IMR-90 (cell line): ENCODE measurements at regions not wholly inside any gene's neighbourhood (a gene's known extent, or its start where the extent isn't known, plus 50 kb on each side); places are given as distances from the start of the nearest gene placed in this dataset.

Source experiments
- ATAC-seq: fragments of 200-7000 bp; cut with Tn5 transposase; 2 replicates; pipeline ENCODE4 v1.9.1; 2020; ENCODE audit warnings: low read depth, mild to moderate bottlenecking, moderate library complexity
- BruUV-seq: library from RNA; stranded (reverse); fragments of 400-500 nt; replicated peaks from 2 replicates; lab custom pipeline; 2021; lab: Mats Ljungman, UMichigan
- CTCF ChIA-PET: fragments of 300-600 bp; formaldehyde crosslinking; extraction: SDS; loops from one replicate; lab custom pipeline; 2021; ENCODE audit warnings: antibody characterized with exemption; lab: Yijun Ruan, JAX
- POLR2A ChIA-PET: fragments of 300-600 bp; sonication (Branson Sonifier 250); formaldehyde crosslinking; loops from one replicate; lab custom pipeline; 2022; ENCODE audit warnings: antibody characterized with exemption; ENCODE audit not compliant: unreplicated experiment; lab: Charles Lee
- DNase-seq: peaks from one replicate; pipeline ENCODE4 v3.0.0; 2013
- H2AFZ ChIP-seq: replicated peaks from 2 replicates; pipeline ENCODE3; 2013; ENCODE audit warnings: low read length, mild to moderate bottlenecking; ENCODE audit not compliant: poor library complexity
- H2AK5ac ChIP-seq: 2 replicates; pipeline ENCODE4 v1.6.1; 2013; ENCODE audit warnings: low read depth, low read length, inconsistent platforms
- H2AK9ac ChIP-seq: replicated peaks from 2 replicates; pipeline ENCODE3; 2013; ENCODE audit warnings: mild to moderate bottlenecking, low read depth, low read length, moderate library complexity; ENCODE audit not compliant: poor library complexity
- H2BK120ac ChIP-seq: 2 replicates; pipeline ENCODE4 v1.6.1; 2013; ENCODE audit warnings: low read depth, low read length, inconsistent platforms
- H2BK15ac ChIP-seq: 3 replicates; pipeline ENCODE4 v1.6.1; 2013; ENCODE audit warnings: low read depth, low read length, inconsistent platforms
- H2BK20ac ChIP-seq: 2 replicates; pipeline ENCODE4 v1.6.1; 2013; ENCODE audit warnings: low read depth, mild to moderate bottlenecking, inconsistent platforms, low read length, moderate library complexity
- H2BK5ac ChIP-seq: 2 replicates; pipeline ENCODE4 v1.6.1; 2013; ENCODE audit warnings: mild to moderate bottlenecking, low read depth, low read length, inconsistent platforms; ENCODE audit not compliant: poor library complexity, severe bottlenecking
- H3K14ac ChIP-seq: replicated peaks from 2 replicates; pipeline ENCODE4 v1.6.1; 2013; ENCODE audit warnings: low read depth, low read length, inconsistent platforms
- H3K18ac ChIP-seq: 2 replicates; pipeline ENCODE4 v1.6.1; 2013; ENCODE audit warnings: low read depth, low read length, control low read depth
- H3K23ac ChIP-seq: 2 replicates; pipeline ENCODE4 v1.6.1; 2013; ENCODE audit warnings: low read depth, low read length, inconsistent platforms
- H3K27ac ChIP-seq: 2 replicates; pipeline ENCODE4 v1.5.1; 2013; ENCODE audit warnings: mild to moderate bottlenecking, control low read depth, low read length; ENCODE audit not compliant: insufficient read depth
- H3K27me3 ChIP-seq: 2 replicates; pipeline ENCODE4 v1.6.1; 2013; ENCODE audit warnings: low read length; ENCODE audit not compliant: control insufficient read depth, insufficient read depth
- H3K36me3 ChIP-seq: 2 replicates; pipeline ENCODE4 v1.6.1; 2013; ENCODE audit warnings: low read length, mixed read lengths; ENCODE audit not compliant: control insufficient read depth, insufficient read depth
- H3K4ac ChIP-seq: 2 replicates; pipeline ENCODE4 v1.6.1; 2013; ENCODE audit warnings: low read depth, low read length, inconsistent platforms
- H3K4me1 ChIP-seq: 2 replicates; pipeline ENCODE4 v1.6.1; 2013; ENCODE audit warnings: low read length, mixed read lengths; ENCODE audit not compliant: control insufficient read depth, insufficient read depth
- H3K4me2 ChIP-seq: 2 replicates; pipeline ENCODE4 v1.6.1; 2013; ENCODE audit warnings: low read depth, mild to moderate bottlenecking, control low read depth, low read length, moderate library complexity
- H3K4me3 ChIP-seq: 2 replicates; pipeline ENCODE4 v1.5.1; 2013; ENCODE audit warnings: low read depth, mild to moderate bottlenecking, control low read depth, low read length, moderate library complexity; ENCODE audit not compliant: insufficient read depth
- H3K56ac ChIP-seq: 2 replicates; pipeline ENCODE4 v1.6.1; 2013; ENCODE audit warnings: low read length, inconsistent platforms; ENCODE audit not compliant: insufficient read depth; ENCODE audit errors: extremely low read depth
- H3K79me1 ChIP-seq, 2 experiments: 2 replicates each; pipeline ENCODE4 v1.6.1; 2013; ENCODE audit warnings: low read length in 2 of 2, inconsistent platforms in 1 of 2, low read depth in 1 of 2
- H3K9ac ChIP-seq: 2 replicates; pipeline ENCODE4 v1.6.1; 2013; ENCODE audit warnings: low read depth, low read length, control low read depth
- H3K9me1 ChIP-seq: 2 replicates; pipeline ENCODE4 v1.6.1; 2013; ENCODE audit warnings: low read length, inconsistent platforms; ENCODE audit not compliant: insufficient read depth
- H3K9me3 ChIP-seq: 2 replicates; pipeline ENCODE4 v1.6.1; 2013; ENCODE audit warnings: low read length; ENCODE audit not compliant: control insufficient read depth, insufficient read depth
- H4K20me1 ChIP-seq: 2 replicates; pipeline ENCODE4 v1.6.1; 2013; ENCODE audit warnings: low read length, inconsistent platforms; ENCODE audit not compliant: insufficient read depth
- H4K5ac ChIP-seq: 2 replicates; pipeline ENCODE4 v1.6.1; 2013; ENCODE audit warnings: mild to moderate bottlenecking, low read depth, low read length, control low read depth
- H4K8ac ChIP-seq, 2 experiments: 2 replicates each; pipeline ENCODE4 v1.6.1; 2013; ENCODE audit warnings: low read depth in 2 of 2, low read length in 2 of 2, control low read depth in 1 of 2, inconsistent platforms in 1 of 2
- H4K91ac ChIP-seq: 2 replicates; pipeline ENCODE4 v1.6.1; 2013; ENCODE audit warnings: low read depth, low read length, inconsistent platforms; ENCODE audit not compliant: insufficient read depth
- CTCF ChIP-seq: conservative IDR thresholded peaks from 2 replicates; pipeline ENCODE4 v1.5.1; 2012; ENCODE audit warnings: mild to moderate bottlenecking, low read depth, low read length, improper control_type of control experiment
- MAFK ChIP-seq: IDR thresholded peaks from 2 replicates; pipeline ENCODE4 v1.6.1; 2012; ENCODE audit warnings: low read depth, low read length, improper control_type of control experiment
- POLR2A ChIP-seq: IDR thresholded peaks from 2 replicates; pipeline ENCODE4 v1.6.1; 2012; ENCODE audit warnings: mild to moderate bottlenecking, low read depth, low read length
- SMC3 ChIP-seq: fragments of 150-350 bp; IDR thresholded peaks from 2 replicates; pipeline ENCODE4 v1.6.1; 2016; ENCODE audit warnings: low read depth, mild to moderate bottlenecking, antibody characterized with exemption, low read length, moderate library complexity
- WGBS, 2 experiments: methylation state at CpG; one replicate each; pipeline versions ENCODE4 v1.1.5 to v1.1.7; 2013; ENCODE audit warnings: missing lambda C conversion rate in 2 of 2; ENCODE audit not compliant: insufficient read length in 1 of 2; ENCODE audit errors: extremely low coverage in 2 of 2; 5-methylcytosine and 5-hydroxymethylcytosine counted together
- dilution Hi-C: fragments of 300-500 bp; cut with HindIII; formaldehyde crosslinking; loops from one replicate; pipeline ENCODE4 v1.14.3; 2018; ENCODE audit warnings: low sequenced_read_pairs; ENCODE audit not compliant: unreplicated experiment
- in situ Hi-C: fragments of 300-500 bp; cut with MboI; formaldehyde crosslinking; loops from 3 replicates; pipeline ENCODE4 v1.14.3; 2019; ENCODE audit warnings: low sequenced_read_pairs, inconsistent platforms, mixed read lengths
- intact Hi-C: fragments of 100-400 bp; cut with micrococcal nuclease; formaldehyde crosslinking; loops from 2 replicates; pipeline ENCODE4 v1.10.0; 2022

GRCh38 chr5:84986688-84987087 is 602.0 kb upstream of the EDIL3 start:
- in situ Hi-C loops = no loop called here
- Histone ChIP-seq H2AK5ac (no peak overlapping the region), H2BK5ac (no peak overlapping the region), H3K9me3 (no peaks in the 10 kb centered on the region), H3K9me1 (no peaks in the 10 kb centered on the region), H3K14ac (no peak overlapping the region), H2AFZ (no peak overlapping the region), H3K4me3 (no peak overlapping the region), H3K27me3 (no peaks in the 10 kb centered on the region), H3K4me2 (no peak overlapping the region), H3K18ac (no peak overlapping the region), H3K4me1 (no peaks in the 10 kb centered on the region), H3K27ac (no peak overlapping the region), H2AK9ac (no peak overlapping the region), H4K8ac (no peak overlapping the region), H3K36me3 (no peaks in the 10 kb centered on the region), H4K91ac (no peak overlapping the region), H4K5ac (no peak overlapping the region), H3K4ac (no peak overlapping the region), H3K9ac (no peak overlapping the region), H3K23ac (no peak overlapping the region), H2BK120ac (no peak overlapping the region), H2BK20ac (no peak overlapping the region), H3K79me1 (no peaks in the 10 kb centered on the region), H3K56ac (no peak overlapping the region), H2BK15ac (no peak overlapping the region), H4K20me1 (no peaks in the 10 kb centered on the region)
- ChIA-PET POLR2A (no interaction called here), CTCF (no interaction called here)
- no CpG with 5 or more reads among the region's 7 CpGs for WGBS, 2 experiments
- TF ChIP-seq CTCF = no peak
- no peak for TF ChIP-seq POLR2A
- TF ChIP-seq MAFK = no peak
- TF ChIP-seq SMC3 = no peak
- ATAC-seq (no peak), DNase-seq (no peak)
- BruUV-seq = no TSS peak
- dilution Hi-C loops = no loop called here
- intact Hi-C loops = no loop called here
